HL-60 (cell line): ENCODE measurements at regions not wholly inside any gene's neighbourhood (a gene's known extent, or its start where the extent isn't known, plus 50 kb on each side); places are given as distances from the start of the nearest gene placed in this dataset.

Experiments
- CTCF ChIP-seq: IDR thresholded peaks from one replicate; pipeline ENCODE4 v1.5.1; 2011; ENCODE audit warnings: low read length, control low read depth, inconsistent platforms; ENCODE audit not compliant: insufficient read depth
- POLR2AphosphoS5 ChIP-seq: IDR thresholded peaks from 2 replicates; pipeline ENCODE4 v1.6.1; 2012; ENCODE audit warnings: low read depth
- TF ChIP-seq, protein P1 (sequence below): IDR thresholded peaks from 2 replicates; pipeline ENCODE4 v1.6.1; 2012; ENCODE audit warnings: low read depth; ENCODE audit not compliant: insufficient replicate concordance

- TF ChIP-seq POLR2AphosphoS5 (no peak), CTCF (no peak)
- TF ChIP-seq, protein P1, sequence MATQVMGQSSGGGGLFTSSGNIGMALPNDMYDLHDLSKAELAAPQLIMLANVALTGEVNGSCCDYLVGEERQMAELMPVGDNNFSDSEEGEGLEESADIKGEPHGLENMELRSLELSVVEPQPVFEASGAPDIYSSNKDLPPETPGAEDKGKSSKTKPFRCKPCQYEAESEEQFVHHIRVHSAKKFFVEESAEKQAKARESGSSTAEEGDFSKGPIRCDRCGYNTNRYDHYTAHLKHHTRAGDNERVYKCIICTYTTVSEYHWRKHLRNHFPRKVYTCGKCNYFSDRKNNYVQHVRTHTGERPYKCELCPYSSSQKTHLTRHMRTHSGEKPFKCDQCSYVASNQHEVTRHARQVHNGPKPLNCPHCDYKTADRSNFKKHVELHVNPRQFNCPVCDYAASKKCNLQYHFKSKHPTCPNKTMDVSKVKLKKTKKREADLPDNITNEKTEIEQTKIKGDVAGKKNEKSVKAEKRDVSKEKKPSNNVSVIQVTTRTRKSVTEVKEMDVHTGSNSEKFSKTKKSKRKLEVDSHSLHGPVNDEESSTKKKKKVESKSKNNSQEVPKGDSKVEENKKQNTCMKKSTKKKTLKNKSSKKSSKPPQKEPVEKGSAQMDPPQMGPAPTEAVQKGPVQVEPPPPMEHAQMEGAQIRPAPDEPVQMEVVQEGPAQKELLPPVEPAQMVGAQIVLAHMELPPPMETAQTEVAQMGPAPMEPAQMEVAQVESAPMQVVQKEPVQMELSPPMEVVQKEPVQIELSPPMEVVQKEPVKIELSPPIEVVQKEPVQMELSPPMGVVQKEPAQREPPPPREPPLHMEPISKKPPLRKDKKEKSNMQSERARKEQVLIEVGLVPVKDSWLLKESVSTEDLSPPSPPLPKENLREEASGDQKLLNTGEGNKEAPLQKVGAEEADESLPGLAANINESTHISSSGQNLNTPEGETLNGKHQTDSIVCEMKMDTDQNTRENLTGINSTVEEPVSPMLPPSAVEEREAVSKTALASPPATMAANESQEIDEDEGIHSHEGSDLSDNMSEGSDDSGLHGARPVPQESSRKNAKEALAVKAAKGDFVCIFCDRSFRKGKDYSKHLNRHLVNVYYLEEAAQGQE, result no peak
These were observed 586.4 kb downstream of the HTR1A start for GRCh38 chr5:63375851-63376250.
